ENCODE measurements at regions not wholly inside any gene's neighbourhood (a gene's known extent, or its start where the extent isn't known, plus 50 kb on each side); places are given as distances from the start of the nearest gene placed in this dataset.
"Not testable (repeated sequence)": the region's sequence is repeated elsewhere in the genome, so short reads cannot be mapped to it uniquely, and the experiment has no call there.

DNA sequence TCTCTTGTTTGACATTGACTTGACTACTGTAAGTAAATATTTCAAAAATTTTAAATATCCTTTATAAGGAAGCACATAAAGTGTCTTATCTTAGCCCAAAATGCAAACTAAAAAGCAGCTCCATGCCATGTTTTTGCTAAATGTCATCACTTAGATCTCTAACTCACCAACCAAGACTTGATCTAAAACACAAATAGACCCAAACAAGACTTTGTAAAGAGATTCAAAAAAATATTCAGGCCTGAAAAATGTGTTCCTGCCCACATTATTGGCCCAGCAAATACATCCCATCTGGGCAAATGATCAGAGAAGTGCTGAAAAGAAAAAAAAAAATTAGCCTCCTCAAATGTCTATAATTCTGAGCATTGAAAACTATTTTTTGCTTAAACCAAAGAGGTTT is 187.6 kb downstream of the MREG start:
- Histone ChIP-seq H3K4me3 (ENCODE audit: low read length) (no peak overlapping the region), H3K36me3 (ENCODE audit: control insufficient read depth, insufficient read depth, low read length) (no peaks in the 10 kb centered on the region), H3K27ac (ENCODE audit: low read length) (no peak overlapping the region), H3K9me3 (ENCODE audit: control insufficient read depth, insufficient read depth, low read length) (no peaks in the 10 kb centered on the region), H3K4me1 (ENCODE audit: control insufficient read depth, insufficient read depth, low read length) (peaks cover 3% of the 10 kb centered on the region), H3K27me3 (ENCODE audit: control insufficient read depth, insufficient read depth, low read length) (no peaks in the 10 kb centered on the region)
- no peak for ATAC-seq
- Mint-ChIP-seq H3K27ac (no peak overlapping the region), H3K9me3 (no peaks in the 10 kb centered on the region), H3K36me3 (peaks cover 7% of the 10 kb centered on the region), H3K27me3 (ENCODE audit: low read depth in 2 of 2) (peaks cover 10 to 16% of the 10 kb centered on the region in 2 donors), H3K4me3 (no peak overlapping the region), H3K4me1 (peaks cover 6 to 7% of the 10 kb centered on the region in 2 donors)
- intact Hi-C loops (cut with micrococcal nuclease), result no loop called here
- TF ChIP-seq, protein P1, sequence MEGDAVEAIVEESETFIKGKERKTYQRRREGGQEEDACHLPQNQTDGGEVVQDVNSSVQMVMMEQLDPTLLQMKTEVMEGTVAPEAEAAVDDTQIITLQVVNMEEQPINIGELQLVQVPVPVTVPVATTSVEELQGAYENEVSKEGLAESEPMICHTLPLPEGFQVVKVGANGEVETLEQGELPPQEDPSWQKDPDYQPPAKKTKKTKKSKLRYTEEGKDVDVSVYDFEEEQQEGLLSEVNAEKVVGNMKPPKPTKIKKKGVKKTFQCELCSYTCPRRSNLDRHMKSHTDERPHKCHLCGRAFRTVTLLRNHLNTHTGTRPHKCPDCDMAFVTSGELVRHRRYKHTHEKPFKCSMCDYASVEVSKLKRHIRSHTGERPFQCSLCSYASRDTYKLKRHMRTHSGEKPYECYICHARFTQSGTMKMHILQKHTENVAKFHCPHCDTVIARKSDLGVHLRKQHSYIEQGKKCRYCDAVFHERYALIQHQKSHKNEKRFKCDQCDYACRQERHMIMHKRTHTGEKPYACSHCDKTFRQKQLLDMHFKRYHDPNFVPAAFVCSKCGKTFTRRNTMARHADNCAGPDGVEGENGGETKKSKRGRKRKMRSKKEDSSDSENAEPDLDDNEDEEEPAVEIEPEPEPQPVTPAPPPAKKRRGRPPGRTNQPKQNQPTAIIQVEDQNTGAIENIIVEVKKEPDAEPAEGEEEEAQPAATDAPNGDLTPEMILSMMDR (IDR thresholded peaks at IDR 0.05), result no peak
- DNase-seq, result no peak

DNA sequence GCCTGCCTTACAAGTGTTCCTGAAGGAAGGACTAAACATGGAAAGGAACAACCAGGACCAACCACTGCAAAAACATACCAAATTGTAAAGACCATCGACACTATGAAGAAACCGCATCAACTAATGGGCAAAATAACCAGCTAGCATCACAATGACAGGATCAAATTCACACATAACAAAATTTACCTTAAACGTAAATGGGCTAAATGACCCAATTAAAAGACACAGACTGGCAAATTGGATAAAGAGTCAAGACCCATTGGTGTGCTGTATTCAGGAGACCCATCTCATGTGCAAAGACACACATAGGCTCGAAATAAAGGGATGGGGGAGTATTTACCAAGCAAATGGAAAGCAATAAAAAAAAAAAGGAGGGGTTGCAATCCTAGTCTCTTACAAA is 192.1 kb downstream of the MREG start:
- H3K36me3 ChIP-seq (ENCODE audit: control insufficient read depth, insufficient read depth, low read length); H3K9me3 Mint-ChIP-seq; H3K36me3 Mint-ChIP-seq; H3K27ac ChIP-seq (ENCODE audit: low read length); H3K4me1 Mint-ChIP-seq; DNase-seq; H3K4me3 ChIP-seq (ENCODE audit: low read length); H3K4me1 ChIP-seq (ENCODE audit: control insufficient read depth, insufficient read depth, low read length); H3K27ac Mint-ChIP-seq; H3K9me3 ChIP-seq (ENCODE audit: control insufficient read depth, insufficient read depth, low read length); ATAC-seq; H3K4me3 Mint-ChIP-seq; intact Hi-C loops (cut with micrococcal nuclease); H3K27me3 ChIP-seq (ENCODE audit: control insufficient read depth, insufficient read depth, low read length): not testable (repeated sequence)
- WGBS (ENCODE audit: insufficient coverage), result 91% methylated on average over 4 of the region's 4 CpGs
- peaks cover 22 to 38% of the 10 kb centered on the region in 2 donors for H3K27me3 Mint-ChIP-seq (ENCODE audit: low read depth in 2 of 2)

DNA sequence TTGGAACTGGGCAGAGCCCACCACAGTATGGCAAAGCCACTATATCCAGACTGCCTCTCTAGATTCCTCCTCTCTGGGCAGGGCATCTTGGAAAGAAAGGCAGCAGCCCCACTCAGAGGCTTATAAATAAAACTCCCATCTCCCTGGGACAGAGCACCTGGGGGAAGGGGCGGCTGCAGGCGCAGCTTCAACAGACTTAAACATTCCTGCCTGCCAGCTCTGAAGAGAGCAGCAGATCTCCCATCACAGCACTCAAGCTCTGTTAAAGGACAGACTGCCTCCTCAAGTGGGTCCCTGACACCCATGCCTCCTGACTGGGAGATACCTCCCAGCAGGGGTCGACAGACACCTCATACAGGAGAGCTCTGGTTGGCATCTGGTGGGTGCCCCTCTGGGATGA is 193.6 kb downstream of the MREG start:
- peaks cover 24 to 38% of the 10 kb centered on the region in 2 donors for H3K27me3 Mint-ChIP-seq (ENCODE audit: low read depth in 2 of 2)
- H3K27me3 ChIP-seq (ENCODE audit: control insufficient read depth, insufficient read depth, low read length); H3K9me3 ChIP-seq (ENCODE audit: control insufficient read depth, insufficient read depth, low read length); intact Hi-C loops (cut with micrococcal nuclease); H3K36me3 ChIP-seq (ENCODE audit: control insufficient read depth, insufficient read depth, low read length); H3K4me1 Mint-ChIP-seq; DNase-seq; H3K4me3 ChIP-seq (ENCODE audit: low read length); H3K9me3 Mint-ChIP-seq; H3K27ac ChIP-seq (ENCODE audit: low read length); H3K27ac Mint-ChIP-seq; H3K36me3 Mint-ChIP-seq; ATAC-seq; H3K4me1 ChIP-seq (ENCODE audit: control insufficient read depth, insufficient read depth, low read length); H3K4me3 Mint-ChIP-seq: not testable (repeated sequence)
- 100% methylated on average over 3 of the region's 3 CpGs for WGBS (ENCODE audit: insufficient coverage)

DNA sequence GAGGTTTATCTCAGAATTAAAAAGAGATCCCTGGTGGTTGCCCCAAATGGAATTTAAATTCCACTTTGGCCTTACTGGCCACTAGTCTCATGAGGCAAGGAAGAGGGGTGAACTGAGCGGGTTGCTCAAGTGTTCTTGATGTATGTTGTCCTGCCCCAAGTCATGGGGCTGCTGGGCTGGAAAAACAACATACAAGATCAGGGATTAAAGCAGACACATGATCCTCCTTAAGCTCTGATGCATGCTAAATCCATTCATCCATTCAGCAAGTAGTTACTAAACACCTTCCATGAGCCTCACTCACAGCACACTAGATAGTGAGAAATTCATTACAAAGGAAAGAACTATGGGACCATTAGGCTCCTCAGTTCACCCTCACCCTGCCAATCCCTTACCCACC is 196.3 kb downstream of the MREG start:
- Mint-ChIP-seq H3K36me3 (peaks cover 7% of the 10 kb centered on the region), H3K4me1 (peaks cover 11 to 14% of the 10 kb centered on the region in 2 donors), H3K27ac (no peak overlapping the region), H3K9me3 (peaks cover 0 to 2% of the 10 kb centered on the region in 2 donors), H3K27me3 (ENCODE audit: low read depth in 2 of 2) (peaks cover 34 to 46% of the 10 kb centered on the region in 2 donors), H3K4me3 (no peak overlapping the region)
- DNase-seq (no peak), ATAC-seq (no peak)
- Histone ChIP-seq H3K4me3 (ENCODE audit: low read length) (no peak overlapping the region), H3K27me3 (ENCODE audit: control insufficient read depth, insufficient read depth, low read length) (no peaks in the 10 kb centered on the region), H3K36me3 (ENCODE audit: control insufficient read depth, insufficient read depth, low read length) (no peaks in the 10 kb centered on the region), H3K4me1 (ENCODE audit: control insufficient read depth, insufficient read depth, low read length) (peaks cover 5% of the 10 kb centered on the region), H3K27ac (ENCODE audit: low read length) (no peak overlapping the region), H3K9me3 (ENCODE audit: control insufficient read depth, insufficient read depth, low read length) (peaks cover 4% of the 10 kb centered on the region)
- intact Hi-C loops (cut with micrococcal nuclease), result no loop called here
- 100% methylated on average over 1 of the region's 1 CpG for WGBS (ENCODE audit: insufficient coverage)
- TF ChIP-seq, protein P1 (IDR thresholded peaks at IDR 0.05), result no peak

DNA sequence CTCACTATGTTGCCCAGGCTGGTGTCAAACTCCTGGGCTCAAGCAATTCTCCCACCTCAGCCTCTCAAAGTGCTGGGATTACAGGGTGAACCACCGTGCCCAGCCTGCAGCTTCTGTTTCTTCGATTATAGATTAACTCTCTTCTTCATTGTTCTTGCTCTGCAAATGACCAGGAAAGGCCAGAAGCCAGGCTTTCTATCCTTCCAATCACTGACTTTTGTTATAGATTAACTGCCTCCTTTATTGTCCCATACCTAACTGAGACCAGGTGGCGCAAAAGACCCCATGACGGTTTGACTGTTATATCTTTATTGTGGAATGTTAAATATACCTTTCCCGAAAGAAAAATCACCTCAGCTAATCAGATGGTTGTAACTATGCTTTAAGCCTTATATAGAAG is 196.9 kb downstream of the MREG start:
- no peak overlapping the region for H3K27ac ChIP-seq (ENCODE audit: low read length)
- H3K36me3 ChIP-seq (ENCODE audit: control insufficient read depth, insufficient read depth, low read length), result no peaks in the 10 kb centered on the region
- no peaks in the 10 kb centered on the region for H3K27me3 ChIP-seq (ENCODE audit: control insufficient read depth, insufficient read depth, low read length)
- no peak for ATAC-seq
- intact Hi-C loops (cut with micrococcal nuclease), result no loop called here
- WGBS (ENCODE audit: insufficient coverage), result 100% methylated on average over 2 of the region's 5 CpGs
- Mint-ChIP-seq H3K9me3 (peaks cover 0 to 2% of the 10 kb centered on the region in 2 donors), H3K4me3 (no peak overlapping the region), H3K4me1 (peaks cover 17 to 20% of the 10 kb centered on the region in 2 donors), H3K27me3 (ENCODE audit: low read depth in 2 of 2) (peaks cover 33 to 39% of the 10 kb centered on the region in 2 donors), H3K27ac (no peak overlapping the region), H3K36me3 (peaks cover 4% of the 10 kb centered on the region)
- TF ChIP-seq, protein P1 (IDR thresholded peaks at IDR 0.05), result no peak
- no peak for DNase-seq
- peaks cover 9% of the 10 kb centered on the region for H3K4me1 ChIP-seq (ENCODE audit: control insufficient read depth, insufficient read depth, low read length)
- peaks cover 4% of the 10 kb centered on the region for H3K9me3 ChIP-seq (ENCODE audit: control insufficient read depth, insufficient read depth, low read length)
- no peak overlapping the region for H3K4me3 ChIP-seq (ENCODE audit: low read length)

Data from natural killer cell (primary cell).